ENCODE measurements at regions not wholly inside any gene's neighbourhood (a gene's known extent, or its start where the extent isn't known, plus 50 kb on each side); places are given as distances from the start of the nearest gene placed in this dataset.

DNA sequence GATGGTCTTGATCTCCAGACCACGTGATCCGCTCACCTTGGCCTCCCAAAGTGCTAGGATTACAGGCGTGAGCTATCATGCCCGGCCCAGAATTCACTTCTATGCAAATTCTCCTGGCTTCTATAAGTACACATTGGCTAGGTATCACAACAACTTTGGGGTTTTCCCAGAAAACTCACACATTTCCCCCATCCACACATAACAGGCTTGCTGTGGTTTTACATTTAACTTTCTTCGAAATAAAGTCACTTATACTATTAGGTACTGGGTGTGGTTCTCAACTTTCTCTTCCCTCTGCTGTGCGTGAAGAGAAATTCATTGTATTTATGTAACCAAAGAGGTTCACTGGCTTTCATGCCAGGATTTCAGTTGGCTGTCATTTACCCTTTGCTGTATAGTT lies 439.4 kb upstream of the CWC22 start:
- intact Hi-C loops (cut with DNase I) = no loop called here
- H3K27ac ChIP-seq = no peak overlapping the region
- no peak overlapping the region for H3K4me3 ChIP-seq

DNA sequence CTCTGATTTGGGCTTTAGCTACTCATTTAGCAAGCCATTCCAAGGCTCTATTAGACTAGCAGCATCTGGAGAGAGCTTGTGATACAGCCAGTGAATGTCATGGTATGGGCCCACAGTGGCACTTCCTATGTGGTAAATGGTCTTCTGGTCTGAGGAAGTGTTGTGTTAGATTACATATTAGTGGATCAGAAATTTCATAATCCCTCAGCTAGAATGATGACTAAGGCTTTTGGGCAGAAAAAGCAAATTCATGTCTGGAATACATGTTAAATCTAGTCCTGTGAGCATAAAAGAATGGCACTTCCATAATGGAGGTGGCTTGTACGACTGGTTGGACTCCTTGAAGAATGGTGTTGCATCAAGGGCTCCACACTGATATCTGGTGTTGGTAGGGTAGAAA lies 436.8 kb upstream of the CWC22 start:
- no peak for DNase-seq
- no peak for ATAC-seq
- intact Hi-C loops (cut with DNase I) = no loop called here

More for the DNA sequence above, 439.4 kb upstream of the CWC22 start:
- Histone ChIP-seq H3K36me3 (no peaks in the 10 kb centered on the region), H3K4me1 (no peaks in the 10 kb centered on the region), H3K9me3 (no peaks in the 10 kb centered on the region), H3K27me3 (no peaks in the 10 kb centered on the region)
- DNase-seq = no peak
- TF ChIP-seq, protein P1, sequence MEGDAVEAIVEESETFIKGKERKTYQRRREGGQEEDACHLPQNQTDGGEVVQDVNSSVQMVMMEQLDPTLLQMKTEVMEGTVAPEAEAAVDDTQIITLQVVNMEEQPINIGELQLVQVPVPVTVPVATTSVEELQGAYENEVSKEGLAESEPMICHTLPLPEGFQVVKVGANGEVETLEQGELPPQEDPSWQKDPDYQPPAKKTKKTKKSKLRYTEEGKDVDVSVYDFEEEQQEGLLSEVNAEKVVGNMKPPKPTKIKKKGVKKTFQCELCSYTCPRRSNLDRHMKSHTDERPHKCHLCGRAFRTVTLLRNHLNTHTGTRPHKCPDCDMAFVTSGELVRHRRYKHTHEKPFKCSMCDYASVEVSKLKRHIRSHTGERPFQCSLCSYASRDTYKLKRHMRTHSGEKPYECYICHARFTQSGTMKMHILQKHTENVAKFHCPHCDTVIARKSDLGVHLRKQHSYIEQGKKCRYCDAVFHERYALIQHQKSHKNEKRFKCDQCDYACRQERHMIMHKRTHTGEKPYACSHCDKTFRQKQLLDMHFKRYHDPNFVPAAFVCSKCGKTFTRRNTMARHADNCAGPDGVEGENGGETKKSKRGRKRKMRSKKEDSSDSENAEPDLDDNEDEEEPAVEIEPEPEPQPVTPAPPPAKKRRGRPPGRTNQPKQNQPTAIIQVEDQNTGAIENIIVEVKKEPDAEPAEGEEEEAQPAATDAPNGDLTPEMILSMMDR (IDR thresholded peaks at IDR 0.05) = no peak
- ATAC-seq = no peak

DNA sequence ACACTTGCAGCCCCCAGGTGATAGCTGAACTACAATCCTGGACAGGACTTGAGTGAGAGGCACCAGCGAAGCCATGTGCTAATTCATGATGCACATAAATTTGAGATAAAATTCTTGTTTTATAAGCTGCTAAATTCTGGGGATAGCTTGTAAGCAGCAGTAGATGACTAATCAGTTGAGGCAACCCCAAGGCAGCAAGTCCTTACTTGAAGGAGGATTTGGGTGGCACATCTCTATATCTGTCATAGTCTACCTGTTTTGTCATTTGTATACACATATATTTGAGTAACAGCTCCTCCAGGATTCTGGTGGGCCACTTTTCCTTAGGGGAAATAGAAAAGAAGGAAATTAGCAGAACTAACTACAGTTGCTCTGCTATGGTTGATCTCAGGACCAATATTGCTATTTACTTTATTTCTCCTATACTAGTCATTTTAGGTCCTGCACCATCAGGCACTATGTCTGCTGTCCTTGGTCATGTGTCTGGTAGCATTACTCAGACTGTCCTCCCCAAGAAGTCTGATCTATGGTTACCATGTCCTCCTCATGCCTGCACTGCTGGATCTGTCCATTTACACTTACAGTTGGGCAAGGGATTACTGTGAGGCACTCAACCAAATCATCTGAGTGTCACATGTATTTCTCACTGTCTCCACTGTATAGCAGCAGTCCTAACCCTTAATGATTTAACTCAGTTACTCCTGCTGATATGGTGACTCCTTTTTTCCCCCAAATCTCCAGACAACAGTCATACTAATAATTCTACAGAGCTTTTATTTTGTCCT lies 436.0 kb upstream of the CWC22 start:
- Histone ChIP-seq H3K36me3 (no peaks in the 10 kb centered on the region), H3K9me3 (no peaks in the 10 kb centered on the region), H3K27ac (no peak overlapping the region), H3K4me1 (no peaks in the 10 kb centered on the region), H3K27me3 (no peaks in the 10 kb centered on the region), H3K4me3 (no peak overlapping the region)
- intact Hi-C loops (cut with DNase I) = no loop called here
- DNase-seq (no peak), ATAC-seq (no peak)
- TF ChIP-seq, protein P1 (IDR thresholded peaks at IDR 0.05) = no peak

More for the DNA sequence above, 436.8 kb upstream of the CWC22 start:
- H3K27me3 ChIP-seq = no peaks in the 10 kb centered on the region
- no peaks in the 10 kb centered on the region for H3K4me1 ChIP-seq
- H3K27ac ChIP-seq = no peak overlapping the region
- no peaks in the 10 kb centered on the region for H3K36me3 ChIP-seq
- TF ChIP-seq, protein P1 (IDR thresholded peaks at IDR 0.05) = no peak
- no peak overlapping the region for H3K4me3 ChIP-seq
- no peaks in the 10 kb centered on the region for H3K9me3 ChIP-seq

DNA sequence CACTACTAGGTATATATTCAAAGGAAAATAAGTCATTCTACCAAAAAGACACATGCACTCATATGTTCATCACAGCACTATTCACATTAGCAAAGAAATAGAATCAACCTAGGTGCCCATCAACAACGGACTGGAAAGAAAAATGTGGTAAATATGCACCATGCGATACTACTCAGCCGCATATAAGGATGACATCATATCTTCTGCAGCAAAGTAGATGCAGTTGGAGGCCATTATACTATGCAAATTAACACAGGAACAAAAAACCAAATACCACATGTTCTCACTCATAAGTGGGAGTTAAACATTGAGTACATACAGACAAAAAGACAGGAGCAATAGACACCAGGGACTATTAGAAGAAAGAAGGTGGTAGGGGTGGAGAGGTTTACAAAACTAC lies 412.1 kb upstream of the CWC22 start:
- ATAC-seq (no peak), DNase-seq (no peak)
- H3K4me3 ChIP-seq = no peak overlapping the region
- no peaks in the 10 kb centered on the region for H3K36me3 ChIP-seq
- H3K9me3 ChIP-seq = no peaks in the 10 kb centered on the region
- intact Hi-C loops (cut with DNase I) = no loop called here
- TF ChIP-seq, protein P1 (IDR thresholded peaks at IDR 0.05) = no peak
- H3K27me3 ChIP-seq = no peaks in the 10 kb centered on the region
- no peaks in the 10 kb centered on the region for H3K4me1 ChIP-seq
- H3K27ac ChIP-seq = no peak overlapping the region

DNA sequence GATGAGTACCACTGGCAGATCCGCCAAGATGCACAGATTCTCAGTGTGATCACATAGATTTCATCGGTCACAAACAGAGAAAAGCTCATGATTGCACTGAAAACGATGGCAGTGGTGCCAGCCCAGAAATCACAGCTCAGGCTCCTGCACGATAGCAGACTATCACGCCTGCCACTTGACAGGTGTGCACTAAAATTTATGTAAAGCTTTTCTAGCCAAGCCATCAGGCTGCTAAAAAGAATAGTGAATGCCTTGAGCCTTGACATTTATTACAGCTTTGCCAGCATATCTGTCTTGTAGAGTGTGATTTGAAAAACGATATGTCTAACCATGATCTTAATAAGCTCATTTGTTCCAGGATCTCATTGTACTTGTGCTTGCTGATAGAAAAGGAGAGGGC lies 409.5 kb upstream of the CWC22 start:
- Histone ChIP-seq H3K36me3 (no peaks in the 10 kb centered on the region), H3K4me3 (no peak overlapping the region), H3K4me1 (no peaks in the 10 kb centered on the region), H3K9me3 (no peaks in the 10 kb centered on the region), H3K27me3 (no peaks in the 10 kb centered on the region), H3K27ac (no peak overlapping the region)
- intact Hi-C loops (cut with DNase I) = no loop called here
- TF ChIP-seq, protein P1 (IDR thresholded peaks at IDR 0.05) = no peak
- DNase-seq (no peak), ATAC-seq (no peak)
